Inflammatory macrophage treated with lipopolysaccharide for 1 hour (primary cell): ENCODE measurements at regions not wholly inside any gene's neighbourhood (a gene's known extent, or its start where the extent isn't known, plus 50 kb on each side); places are given as distances from the start of the nearest gene placed in this dataset.
A peak's percentile ranks its signal among the peaks of the same experiment; 100 is the strongest.

Source experiments
- DNase-seq, 2 donors: peaks; one replicate each; pipeline ENCODE4 v3.0.0-alpha.2; 2020 to 2022

- no peak for DNase-seq
Observed at GRCh38 chr13:27014406-27015359, 156.9 kb downstream of the USP12 start.

DNA sequence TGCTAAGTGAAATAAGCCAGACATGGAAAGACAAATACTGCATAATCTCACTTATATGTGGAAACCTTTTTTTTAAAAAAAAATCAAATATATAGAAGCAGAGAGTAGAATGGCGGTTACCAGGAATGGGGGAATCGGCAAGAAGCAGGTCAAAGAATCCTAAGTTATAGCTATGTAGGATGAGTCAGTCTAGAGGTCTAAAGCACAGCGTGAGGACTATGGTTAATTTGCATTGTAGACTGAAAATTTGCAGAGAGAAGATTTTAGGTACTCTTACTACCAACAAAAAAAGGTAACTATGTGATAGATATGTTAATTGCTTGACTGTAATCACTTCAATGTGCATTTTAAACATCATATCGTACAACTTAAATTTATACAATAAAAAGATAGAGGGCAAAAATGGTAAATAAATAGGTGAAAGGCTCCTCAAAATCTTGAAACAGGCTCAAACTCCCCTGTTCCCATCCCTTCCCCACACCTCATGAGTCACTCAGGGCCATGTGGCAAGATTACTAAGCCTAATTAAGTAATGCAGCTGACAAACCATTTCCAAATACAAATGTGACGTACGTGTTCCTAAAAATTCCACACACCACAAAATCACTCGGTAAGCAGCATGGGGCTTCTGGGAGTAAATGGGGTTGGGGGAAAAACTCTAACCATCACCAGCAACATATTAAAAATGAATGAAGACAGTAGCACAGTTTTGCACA, 159.0 kb downstream of the USP12 start:
- DNase-seq, result peak; percentile 78 to 89

DNA sequence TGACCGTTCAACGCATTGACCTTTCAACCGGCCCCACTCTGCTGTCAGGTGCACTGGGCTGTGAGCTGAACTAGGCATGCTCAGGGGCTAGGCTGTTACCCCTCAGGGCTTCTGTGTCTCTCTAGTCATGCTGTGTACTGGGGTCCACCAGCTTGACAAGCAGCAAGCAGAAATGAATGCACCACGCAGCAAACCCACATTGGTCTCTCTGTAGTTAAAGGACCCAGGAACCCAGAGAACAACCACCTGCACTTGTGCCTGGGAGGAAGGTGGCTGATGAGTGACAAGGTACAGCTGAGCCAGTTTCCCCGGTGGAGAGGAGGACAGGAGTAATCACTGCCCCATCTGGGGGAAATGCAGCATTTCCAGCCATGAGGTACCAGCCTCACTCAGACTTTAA, 159.9 kb downstream of the USP12 start:
- no peak for DNase-seq

GRCh38 chr13:27008733-27009132, 162.9 kb downstream of the USP12 start:
- no peak for DNase-seq

DNA sequence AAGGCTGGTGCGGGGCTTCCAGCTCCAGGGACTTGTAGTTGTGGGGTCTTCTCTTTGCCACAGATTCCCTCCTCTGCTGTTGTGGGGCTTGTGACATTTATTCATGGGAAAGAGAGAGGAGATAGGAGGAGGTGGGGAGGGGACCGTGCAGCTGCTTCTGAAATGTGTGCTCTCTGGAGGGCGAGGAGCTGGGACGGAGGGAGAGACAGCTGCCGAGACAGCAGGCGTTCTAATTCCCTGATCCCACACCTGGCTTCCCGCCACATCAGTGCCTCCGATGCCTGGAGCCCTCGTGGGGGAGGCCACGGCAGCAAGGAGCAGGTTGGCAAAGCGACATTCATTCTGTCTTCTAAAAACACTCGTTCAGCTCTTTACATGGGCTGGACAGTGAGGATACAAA, 164.4 kb downstream of the USP12 start:
- DNase-seq, result no peak

GRCh38 chr13:27006519-27007161, 165.0 kb downstream of the USP12 start:
- DNase-seq, result peak in 1 of 2 donors; percentile 15

- DNase-seq, result no peak
Observed at GRCh38 chr13:27005976-27006518, 165.6 kb downstream of the USP12 start.

DNA sequence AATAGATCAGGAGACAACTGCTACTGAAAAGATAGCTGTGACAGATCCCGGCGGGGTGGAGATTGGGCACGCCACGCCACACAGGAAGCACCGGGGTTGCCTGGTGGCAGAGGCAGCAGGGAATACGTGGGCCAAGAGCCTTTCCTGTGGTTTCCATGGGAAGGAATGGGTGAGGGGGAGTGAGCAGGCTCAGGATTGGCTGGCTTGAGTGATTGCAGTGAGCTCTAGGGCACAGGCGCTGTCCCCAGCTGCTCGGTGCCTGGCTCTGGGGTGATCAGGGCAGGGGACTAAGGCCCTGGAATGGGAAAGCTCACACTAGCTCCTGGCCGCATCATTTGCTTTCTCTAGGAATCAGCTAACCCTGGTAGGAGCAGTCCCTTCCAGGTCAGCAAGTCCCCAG, 166.1 kb downstream of the USP12 start:
- peak; percentile 36 to 74 for DNase-seq

GRCh38 chr13:27004866-27005265, 166.7 kb downstream of the USP12 start:
- no peak for DNase-seq

DNA sequence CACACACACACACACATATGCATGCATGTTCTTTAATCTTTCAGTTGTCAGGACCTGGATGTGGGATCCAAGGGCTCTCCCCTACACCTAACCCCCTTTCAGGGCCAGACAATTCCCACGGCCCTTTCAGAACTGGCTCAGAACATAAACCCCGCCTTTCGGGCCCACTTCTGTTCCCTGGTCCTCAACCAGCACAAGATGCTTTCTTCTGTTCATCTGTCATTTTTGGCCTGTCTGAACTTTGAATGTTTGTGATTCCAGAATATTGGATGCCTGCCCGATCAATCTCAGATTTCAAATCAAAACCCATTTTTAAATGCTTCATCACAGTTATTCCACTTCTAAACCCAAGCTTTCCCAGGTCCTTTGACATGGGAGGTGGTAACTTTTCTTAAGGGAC, 167.3 kb downstream of the USP12 start:
- no peak for DNase-seq

GRCh38 chr13:27001705-27002104, 169.9 kb downstream of the USP12 start:
- no peak for DNase-seq

GRCh38 chr13:27000686-27001085, 170.9 kb downstream of the USP12 start:
- no peak for DNase-seq

DNA sequence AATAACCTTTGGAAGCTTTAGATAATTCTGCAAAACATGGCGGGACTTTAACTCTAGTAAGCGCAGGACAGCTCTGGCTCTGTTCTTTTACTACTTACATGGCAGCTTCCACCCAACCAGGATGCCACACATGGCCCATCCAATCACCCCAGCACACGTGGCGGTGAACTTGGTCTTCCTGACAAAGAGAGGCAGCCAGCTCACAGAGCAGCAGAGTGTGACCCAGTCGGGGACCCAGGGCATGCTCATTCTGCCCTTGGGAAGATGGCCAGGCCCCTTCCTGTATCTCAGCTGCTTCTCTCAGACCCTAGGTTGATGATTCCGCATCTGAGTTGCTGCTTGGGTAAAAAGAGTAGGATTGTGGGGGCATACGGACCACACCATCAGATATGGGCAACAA, 172.1 kb downstream of the USP12 start:
- DNase-seq, result no peak

DNA sequence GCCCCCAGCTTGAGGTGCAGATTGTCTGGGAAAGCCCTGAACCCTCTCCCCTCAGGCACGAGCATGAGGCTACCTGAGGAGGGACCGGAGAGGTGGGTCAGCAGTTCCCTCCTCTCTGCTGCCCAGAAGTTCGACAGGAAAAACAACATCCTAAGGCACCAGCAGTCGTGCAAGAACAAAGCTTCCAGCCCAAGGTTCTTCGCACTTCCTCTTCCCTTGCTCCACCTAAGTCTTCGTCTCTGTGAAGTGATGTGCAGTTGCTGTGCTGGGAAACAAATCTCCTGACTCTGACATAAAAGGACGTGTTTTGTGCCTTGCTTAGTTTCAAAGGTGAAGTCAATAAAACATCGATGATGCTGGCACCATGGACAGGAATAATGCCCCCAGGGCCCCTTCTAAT, 173.3 kb downstream of the USP12 start:
- no peak for DNase-seq

GRCh38 chr13:26996965-26997752, 174.5 kb downstream of the USP12 start:
- no peak for DNase-seq

- DNase-seq, result no peak
Observed at GRCh38 chr13:26995159-26995558, 176.5 kb downstream of the USP12 start.

DNA sequence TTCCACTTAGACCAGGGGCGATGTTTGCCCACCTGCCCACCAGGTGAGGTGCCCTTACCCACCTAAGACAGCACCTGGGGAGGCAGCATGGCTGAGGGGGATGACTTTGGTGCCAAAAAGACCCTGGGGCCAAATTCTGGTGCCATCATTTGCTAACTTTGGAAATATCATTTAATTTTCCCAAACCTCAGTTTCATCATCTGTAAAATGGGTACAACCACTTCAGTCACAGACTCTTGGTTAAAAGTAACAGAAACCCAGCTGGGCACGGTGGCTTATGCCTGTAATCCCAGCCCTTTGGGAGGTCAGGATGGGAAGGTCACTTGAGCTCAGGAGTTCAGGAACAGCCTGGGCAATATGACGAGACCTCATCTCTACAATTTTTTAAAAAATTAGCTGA, 177.8 kb downstream of the USP12 start:
- no peak for DNase-seq

GRCh38 chr13:26992951-26993719, 178.5 kb downstream of the USP12 start:
- no peak for DNase-seq

GRCh38 chr13:26991508-26992181, 180.0 kb downstream of the USP12 start:
- no peak for DNase-seq

DNA sequence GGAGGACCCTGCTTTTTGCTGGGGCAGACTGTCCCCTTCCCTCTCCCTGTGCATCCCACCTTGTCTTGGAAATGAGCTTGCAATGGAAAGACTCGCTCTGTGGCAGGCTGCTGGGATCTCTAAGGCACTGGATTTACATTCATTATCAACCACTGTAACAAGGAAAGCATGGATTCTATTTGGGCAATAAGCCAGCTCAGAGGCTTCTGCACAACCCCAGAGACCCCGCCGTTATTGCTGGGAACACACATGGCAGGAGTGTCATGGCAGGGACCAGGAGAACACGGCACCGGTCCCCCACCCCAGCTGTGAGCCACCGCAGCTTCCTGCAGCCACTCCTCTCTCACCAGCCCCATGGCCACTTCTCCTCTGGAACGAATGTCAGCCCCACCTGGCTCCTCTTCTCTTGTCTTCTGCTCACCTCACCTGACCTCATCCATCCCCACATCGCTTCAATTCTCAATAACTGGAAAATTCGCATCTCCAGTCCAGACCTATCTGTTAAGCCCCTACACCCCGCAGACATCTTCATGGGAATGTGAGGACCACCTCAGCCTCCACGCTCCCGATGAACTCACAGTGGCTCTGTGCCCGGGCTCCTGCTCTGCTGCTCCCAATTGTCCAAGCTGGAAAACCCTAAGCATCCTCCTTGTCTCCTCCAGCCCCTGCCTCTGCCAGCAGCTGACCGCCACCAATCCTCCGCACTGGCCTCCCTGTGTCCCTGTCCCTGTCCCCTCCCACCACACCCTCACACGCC, 181.5 kb downstream of the USP12 start:
- no peak for DNase-seq
